ENCODE measurements at regions not wholly inside any gene's neighbourhood (a gene's known extent, or its start where the extent isn't known, plus 50 kb on each side); places are given as distances from the start of the nearest gene placed in this dataset.
"Not testable (repeated sequence)": the region's sequence is repeated elsewhere in the genome, so short reads cannot be mapped to it uniquely, and the experiment has no call there.

DNA sequence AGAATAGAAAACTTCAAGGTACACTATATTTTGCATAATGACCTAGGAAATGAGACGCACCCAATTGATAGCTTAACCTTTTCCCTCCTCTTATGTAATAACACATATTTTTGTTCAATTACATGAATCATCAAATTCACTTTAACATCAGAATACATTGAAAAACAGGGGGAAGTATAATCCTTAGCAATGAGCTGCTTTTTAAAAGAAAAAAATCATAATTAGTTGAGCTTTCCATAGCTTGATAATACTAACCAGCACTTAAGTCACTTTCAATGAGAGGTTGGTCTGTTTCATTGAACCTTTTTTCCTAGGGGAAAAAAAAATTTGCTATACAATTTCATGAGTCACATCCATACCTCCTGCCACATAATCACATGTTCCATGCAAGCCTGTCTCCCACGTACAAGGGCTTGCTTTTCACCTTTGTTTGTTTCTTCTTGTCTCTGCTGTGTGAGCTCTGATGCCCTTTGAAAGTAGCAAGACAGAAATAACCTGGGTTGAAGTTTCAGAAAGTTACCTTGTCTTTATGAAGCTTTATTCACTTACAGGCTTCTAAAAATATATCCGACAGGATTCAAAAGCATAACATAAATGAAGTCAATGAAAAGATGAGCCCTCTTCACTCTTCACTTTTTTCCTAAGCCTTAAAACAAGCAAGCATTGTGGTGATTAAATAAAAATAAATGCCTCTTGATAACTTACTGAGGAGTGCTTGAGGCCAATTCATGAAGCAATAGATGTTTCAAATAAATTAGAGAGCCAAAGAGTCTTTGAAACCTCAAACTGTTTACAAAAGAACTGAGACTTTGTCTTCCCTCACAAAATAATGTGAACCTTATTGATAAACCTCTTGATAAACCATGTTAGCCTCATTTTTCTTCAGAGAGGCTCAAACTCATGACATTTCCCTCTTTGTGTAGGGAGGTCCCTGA is 108.5 kb downstream of the FEM1C start:
- DNase-seq (ENCODE audit: low spot score), result no peak

DNA sequence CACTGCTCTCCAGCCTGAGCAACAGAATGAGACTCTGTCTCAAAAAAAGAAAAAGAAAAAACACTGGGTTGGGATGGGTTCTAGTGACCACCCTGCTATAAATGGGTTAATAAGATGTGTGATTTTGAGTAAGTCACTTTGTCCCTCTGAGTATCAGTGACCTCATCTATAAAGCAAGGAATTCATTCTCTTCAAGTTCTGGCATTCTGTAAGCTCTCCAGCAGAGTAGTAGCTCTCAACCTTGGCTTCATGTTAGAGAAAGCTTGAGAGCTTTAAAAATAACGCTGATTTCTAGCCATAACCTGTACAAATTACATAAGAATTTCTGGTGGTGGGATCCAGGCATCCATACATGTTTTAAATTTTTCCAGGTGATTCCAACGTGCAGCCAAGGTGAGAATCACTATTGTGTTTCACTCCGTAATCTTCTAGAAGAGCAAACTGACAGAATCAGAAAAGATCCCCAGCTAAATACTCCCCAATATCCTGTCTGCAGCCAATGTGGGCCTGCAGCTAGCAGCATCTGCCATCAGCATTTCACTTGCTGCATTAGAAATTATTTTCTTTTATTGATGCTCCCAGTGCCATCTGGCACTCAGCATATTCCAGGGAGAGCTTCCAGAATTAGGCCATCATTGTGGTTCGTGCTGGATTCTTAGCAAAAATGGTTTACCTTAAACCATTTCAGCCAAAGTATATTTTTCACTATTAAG is 109.4 kb downstream of the FEM1C start:
- DNase-seq (ENCODE audit: low spot score), result no peak

DNA sequence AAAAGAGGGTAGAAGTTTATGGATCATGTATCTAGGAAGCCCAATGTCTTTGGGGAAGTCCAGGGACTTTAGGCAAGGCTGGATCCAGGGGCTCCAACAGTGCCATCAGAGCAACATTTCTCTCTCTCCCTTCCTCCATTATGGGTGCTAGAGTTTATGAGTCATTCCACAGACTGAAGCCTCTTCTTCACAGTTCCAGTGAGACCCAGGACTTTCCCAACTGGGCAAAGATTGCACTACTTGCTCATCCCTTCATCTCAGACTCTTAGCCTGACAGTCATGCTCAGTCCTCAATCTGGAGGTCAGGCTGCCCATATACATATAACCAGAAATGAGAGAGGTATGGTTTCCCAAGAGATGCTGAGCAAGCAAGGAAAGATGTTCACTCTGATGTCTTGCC is 110.7 kb downstream of the FEM1C start:
- no peak for DNase-seq (ENCODE audit: low spot score)

DNA sequence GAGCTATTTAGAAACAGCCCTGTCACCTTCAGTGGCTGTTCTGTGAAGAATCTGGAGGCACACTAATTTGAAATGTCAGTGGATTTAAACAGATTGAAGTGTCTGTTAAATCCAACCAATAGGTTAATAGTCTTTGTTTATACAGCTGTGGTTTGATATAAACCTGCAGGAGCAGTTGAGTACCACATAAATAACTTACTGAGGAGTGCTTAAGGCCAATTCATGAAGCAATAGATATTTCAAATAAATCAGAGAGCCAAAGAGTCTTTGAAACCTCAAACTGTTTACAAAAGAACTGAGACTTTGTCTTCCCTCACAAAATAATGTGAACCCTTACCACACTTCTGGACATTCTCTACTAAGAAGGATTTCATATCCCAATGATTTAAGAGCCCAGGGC is 111.9 kb downstream of the FEM1C start:
- DNase-seq (ENCODE audit: low spot score), result no peak

DNA sequence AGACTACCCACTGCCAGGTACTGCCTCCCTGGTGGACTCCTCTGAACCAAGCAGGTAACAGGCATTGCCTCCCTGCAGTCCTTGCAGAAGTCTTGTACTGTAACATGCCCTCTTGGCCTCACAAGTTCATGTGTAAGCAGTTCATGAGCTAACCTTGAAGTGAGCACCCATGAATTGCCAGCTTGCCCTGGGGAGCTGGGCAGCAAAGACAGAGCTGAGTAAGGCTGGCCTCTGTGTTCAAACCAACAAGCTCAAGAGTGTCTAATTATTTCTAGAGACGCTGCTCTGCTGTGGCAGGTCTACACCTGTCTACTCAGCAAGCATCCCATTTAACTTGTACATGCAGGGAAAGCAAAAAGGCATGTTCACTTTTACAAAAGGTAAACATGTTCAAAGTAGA is 113.5 kb downstream of the FEM1C start:
- no peak for DNase-seq (ENCODE audit: low spot score)

DNA sequence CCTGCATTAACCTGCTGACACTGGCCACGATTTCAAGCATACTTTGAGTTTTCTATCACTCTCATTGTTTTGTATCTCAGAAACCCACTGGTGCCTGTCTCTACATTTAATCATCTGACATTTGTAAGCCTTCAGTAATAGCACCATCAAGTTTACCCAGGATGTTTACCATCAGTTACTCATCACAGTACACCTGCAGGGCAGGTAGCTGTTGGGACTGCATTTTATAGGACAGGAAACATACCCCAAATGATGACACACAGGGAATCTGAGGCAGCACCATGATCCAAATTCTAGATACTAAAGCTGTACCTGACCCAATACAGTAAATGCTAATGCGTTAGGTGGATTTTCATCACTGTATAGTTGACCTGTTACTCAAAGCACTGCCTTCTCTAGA is 114.2 kb downstream of the FEM1C start:
- no peak for DNase-seq (ENCODE audit: low spot score)

DNA sequence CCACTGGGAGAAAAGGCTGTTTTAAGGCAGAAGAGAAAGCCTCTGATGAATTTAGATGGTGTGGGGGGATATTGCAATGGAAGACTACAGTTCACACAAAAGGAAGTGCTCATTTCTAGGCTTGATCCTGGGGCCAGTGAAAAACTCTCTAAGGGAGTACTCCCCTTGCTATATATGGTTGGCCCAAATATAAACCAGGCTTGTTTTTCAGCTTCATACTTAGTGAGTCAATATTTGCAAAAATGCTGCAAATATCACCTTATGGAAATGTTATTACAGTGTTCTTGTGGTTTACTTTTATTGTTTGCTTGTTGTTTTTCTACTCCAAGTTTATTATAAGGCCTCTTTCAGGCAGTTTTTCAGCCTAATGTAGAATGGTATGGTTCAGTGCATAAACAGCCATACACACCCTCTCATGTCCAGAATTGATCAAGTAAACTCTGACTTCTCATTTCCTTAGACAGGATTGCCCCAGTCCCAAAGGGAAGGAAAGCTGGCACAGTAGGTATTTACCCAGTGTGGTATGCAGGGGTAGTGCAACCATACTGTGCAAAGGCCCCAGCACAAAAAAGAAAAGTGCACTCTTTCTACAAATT is 115.1 kb downstream of the FEM1C start:
- DNase-seq (ENCODE audit: low spot score), result no peak

DNA sequence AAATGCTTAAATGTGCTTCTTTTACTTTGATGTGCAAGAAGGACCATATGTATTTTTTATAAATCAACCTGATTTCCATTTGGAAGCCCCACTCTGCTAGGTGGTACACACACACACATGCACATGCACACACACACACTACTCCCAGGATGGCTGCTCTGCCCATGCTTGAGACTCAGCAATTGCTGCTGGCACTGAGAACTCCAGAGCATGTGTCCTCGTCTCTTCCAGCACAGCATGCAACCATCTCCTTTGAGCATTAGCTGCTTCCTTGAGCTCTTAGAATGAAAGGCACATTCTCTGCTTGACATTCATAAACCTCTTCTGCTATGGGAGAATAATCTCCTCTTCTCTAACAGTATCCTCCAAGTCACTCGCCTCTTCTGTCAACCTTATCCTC is 115.9 kb downstream of the FEM1C start:
- no peak for DNase-seq (ENCODE audit: low spot score)

DNA sequence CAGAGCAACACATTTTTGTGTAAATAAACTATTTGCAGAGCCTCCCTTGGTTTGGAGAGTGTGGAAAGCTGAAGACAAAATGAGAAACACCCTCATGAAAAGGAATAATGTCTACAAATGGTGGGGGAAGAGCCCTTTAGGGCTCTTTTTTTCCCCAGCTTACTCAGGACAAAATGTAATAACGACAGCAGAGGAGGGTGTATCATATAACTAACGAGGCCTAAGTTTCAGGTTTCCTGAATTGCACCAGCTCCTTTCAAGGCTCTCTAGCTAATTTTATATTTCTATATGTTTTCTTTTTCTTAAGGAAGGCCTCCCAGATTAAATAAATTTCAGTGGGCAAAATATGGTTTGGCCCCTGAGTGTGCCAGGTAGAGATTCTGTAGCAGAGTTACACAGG is 116.3 kb downstream of the FEM1C start:
- DNase-seq (ENCODE audit: low spot score), result no peak

DNA sequence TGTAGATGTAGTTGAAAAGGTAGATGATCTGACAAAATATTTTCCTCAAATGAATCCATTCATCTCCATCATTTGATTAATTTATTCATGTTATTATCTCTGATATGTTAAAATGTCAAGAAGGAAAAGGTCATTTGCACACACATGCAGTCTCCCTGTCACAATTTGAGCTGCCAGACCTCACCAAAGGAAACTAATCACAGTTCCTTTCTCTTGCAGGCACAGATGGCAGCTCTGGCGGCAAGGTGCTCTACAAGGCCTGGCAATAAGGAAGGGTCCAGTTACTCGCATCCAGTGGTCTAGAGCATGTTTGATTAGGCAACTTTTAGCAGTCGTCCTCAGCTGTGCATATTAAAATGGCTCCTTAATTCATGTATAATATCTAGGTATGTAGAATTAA is 120.1 kb downstream of the FEM1C start:
- DNase-seq (ENCODE audit: low spot score), result no peak

DNA sequence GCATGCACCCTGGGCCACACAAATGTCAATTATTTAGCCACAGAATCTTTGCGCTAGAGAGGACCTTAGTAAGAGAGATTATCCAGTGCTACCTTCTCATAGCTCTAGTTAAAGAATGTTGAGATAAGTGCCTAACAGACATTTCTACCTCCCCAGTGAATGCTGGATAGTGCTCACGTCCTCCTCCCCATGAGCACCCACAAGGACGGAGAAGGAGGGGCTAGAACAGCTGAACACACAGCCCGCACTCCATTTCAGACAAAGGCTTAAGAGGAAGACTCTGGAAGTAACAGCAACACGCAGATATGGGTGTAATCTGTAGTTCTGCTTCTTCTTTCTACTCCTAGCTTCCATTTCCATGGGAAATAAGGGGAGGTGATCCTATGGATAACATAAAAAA is 120.5 kb downstream of the FEM1C start:
- no peak for DNase-seq (ENCODE audit: low spot score)

DNA sequence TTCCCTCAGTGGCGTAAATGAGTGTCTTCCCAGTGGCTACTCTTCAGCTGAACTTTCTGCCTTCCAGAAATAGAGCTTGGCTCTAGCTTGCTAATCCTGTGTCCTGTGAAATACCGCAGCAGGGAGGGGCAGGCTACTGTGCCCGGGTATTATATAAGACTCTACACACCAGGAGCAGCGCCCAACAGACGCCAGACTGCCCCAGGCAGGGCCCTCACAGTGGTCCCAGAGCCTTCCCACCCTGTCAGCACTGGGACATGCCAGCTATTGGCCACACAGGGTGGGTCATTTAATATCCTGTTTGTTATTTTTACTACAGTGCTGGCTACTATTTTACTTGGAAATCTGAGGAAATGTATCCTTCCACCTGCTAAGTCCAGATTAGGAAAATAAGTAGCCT is 121.0 kb downstream of the FEM1C start:
- peak; percentile 24 for DNase-seq (ENCODE audit: low spot score)

DNA sequence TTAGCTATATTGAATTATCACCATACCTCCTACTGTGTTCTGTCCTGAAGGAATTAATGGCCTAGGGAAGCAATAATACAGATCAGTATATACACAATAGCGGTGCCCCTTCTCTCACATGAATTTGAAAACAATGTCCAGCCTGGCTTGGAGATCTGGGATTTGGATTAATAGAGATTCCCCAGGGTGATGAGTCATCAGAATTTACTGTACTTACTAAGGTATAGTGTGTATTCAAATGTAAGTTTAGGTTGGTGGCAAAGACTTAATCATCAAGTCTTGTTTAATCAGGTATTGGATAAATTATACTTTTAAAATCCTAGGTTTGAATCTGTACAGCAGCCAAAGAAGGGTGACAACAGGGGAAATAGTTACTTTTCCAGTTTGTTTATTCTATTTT is 121.5 kb downstream of the FEM1C start:
- peak; percentile 27 for DNase-seq (ENCODE audit: low spot score)

DNA sequence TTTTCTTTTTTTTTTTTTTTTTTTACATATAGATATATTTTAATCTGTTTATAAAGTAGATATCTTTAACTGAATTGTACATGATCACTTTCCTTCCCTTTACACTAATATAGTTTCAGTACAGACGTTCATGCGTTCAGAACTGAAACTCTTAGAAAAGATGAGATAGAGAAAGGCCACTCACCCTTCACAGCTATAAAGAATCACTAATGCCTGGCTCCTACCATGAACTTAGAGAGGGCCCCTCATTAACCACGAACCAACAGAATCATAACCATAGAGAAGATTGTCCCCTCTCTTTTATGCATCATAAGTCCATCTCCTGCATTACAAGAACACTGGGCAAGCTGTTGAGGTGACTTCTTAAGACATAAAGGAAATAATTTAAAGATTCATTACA is 123.8 kb downstream of the FEM1C start:
- not testable (repeated sequence) for DNase-seq (ENCODE audit: low spot score)

DNA sequence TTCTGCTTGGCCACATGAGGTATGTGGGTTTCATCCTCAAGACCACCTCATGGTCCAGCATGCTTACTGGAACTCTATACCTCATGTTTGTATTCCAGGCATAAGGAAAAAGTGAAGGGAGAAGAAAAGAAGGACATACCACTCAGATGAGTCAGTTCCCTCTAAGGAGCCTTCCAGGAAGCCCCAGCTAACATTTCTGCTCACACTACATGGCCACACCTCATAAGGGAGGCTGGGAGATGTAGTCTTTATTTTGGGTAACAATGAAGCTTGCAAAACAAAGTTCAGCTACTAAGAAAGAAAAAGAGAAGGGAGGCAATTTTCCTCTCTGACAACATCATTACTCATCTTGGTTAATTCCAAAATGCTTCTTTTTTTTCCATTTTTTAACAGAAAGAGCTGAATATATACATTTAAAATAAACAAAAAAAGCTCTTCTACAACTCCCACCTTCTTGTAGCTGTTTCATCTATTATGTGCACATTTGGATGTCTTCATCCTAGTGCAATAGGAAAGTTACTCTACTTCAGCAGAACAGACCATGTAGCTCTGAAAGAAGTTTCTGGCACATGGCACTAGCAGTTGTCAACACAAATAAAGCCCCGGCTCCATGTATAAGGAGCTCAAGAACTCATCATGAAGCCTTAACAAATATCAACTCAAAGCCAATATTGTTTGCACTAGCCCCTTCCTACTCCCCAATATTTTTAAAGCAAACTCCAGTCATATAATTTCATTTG is 123.6 kb upstream of the CCDC112 start:
- peak; percentile 87 for DNase-seq (ENCODE audit: low spot score)

DNA sequence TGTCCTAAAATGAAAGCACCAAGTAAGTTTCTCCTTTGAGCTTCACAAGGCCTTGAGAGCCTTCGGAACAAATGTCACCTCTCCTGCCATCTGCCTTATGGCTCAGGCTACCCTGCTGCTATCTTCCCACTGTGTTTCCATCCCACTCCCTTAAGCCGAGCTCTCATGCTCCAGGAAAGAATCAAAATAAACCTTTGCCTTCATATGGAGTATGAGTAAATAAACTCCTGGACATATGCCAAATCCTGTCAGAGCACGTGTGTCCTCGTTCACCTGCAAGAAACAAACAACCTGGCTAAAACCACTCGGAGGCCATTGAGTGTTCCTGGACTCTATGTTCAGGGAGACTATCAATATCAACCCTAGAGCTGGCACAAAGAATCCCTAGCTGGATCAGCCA is 122.3 kb upstream of the CCDC112 start:
- peak; percentile 71 for DNase-seq (ENCODE audit: low spot score)

DNA sequence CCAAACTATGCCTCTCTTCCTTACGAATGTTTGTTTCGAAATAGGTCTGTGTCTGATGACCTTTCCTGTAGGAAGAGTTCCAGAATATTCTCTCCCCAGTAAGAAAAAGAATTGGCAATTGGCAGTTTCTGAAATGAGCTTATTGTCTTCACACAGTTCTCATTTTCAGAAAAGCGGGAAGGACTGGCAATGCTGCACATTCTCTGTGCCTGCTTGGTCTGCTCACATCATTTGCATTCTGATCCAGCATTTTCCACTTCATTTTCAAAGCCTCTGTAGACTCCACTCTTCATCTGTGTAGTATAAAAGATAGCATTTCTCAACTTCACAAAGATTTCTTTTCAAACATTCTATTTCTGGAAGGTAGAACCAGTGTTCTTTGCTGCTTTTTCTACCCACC is 120.6 kb upstream of the CCDC112 start:
- no peak for DNase-seq (ENCODE audit: low spot score)

DNA sequence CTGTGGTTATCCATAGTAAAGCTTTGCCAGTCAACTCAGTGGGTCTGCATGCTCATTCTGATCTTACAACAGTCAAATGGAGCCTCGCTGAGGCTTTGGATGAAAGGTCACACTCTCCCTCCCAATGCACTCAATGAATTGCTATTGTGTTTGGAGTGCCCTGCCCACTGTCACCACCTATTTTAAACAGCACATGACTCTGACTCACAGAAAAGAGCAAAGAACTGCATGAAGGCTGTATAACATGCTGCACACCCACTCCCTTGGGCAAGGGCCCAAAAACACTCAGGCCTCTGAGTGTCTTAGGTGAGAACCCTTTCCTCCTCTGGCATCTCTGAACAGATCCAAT is 118.7 kb upstream of the CCDC112 start:
- DNase-seq (ENCODE audit: low spot score), result peak; percentile 94

DNA sequence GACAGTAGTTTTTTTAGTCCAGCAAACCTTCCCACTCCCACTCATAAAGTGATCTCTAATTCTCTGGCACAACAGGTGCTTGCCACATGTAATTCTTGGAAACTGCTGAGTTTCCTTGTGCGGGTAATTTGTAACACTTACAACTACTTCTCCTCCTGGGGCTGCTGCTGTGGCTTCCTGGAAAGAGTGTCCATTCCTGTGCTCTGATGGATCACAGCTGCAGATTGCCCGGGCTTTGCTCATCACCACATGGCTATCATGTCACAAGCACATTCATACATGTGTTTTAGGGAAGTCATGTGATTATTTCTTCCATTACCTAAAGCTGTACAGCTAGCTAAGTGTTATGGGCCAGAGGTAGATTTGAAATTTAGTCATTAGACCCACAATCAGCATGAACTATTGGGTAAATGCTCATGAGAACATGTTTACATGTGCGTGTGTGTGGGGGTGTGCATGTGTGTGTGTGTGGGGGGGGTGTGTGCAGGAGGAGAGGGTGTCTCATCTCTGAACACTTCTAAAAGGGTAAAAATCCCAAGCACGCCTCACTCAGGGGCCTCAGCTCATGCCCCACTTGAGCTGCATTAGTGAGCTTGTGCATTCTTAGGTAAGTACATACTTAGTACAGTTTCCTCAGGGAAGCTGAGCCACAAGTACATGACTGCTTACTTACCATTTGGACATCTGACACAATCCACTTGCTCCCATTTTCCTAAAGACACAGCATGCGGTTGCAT is 118.1 kb upstream of the CCDC112 start:
- peak; percentile 20 for DNase-seq (ENCODE audit: low spot score)

DNA sequence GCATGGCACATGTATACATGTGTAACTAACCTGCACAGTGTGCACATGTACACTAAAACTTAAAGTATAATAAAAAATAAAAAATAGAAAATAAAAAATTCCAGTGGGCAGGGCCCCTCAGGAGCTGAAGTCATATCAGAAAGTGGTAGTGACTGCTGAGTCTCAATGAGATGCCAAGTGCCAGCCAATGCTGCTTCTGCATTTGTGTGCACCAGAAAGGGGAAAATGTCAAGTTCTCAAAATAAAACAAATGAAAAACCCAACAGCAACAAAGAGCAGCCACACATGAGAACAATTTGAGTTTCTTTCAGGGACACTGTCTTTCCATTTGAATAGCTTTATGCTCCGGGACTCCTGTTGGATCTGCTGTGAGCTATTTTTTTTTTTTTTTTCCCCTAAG is 117.2 kb upstream of the CCDC112 start:
- no peak for DNase-seq (ENCODE audit: low spot score)

DNA sequence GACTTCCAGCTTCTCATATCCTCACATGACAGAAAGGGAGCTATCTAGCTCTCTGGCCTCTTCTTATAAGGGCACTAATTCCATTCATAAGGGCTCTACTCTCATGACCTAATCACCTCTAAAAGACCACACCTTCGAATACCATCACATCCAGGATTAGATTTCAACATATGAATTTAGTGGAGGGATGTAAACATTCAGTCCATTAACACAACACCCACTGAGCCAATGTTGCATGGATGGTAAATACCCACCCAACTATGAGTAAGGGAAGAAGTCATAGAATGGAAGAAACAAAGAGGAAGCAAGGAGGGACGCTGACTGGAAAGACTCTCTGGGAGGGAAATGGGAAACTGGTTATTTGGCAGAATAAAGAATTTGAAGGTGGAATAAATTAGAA is 112.6 kb upstream of the CCDC112 start:
- DNase-seq (ENCODE audit: low spot score), result no peak
